GM19438 (cell line): ENCODE measurements at regions not wholly inside any gene's neighbourhood (a gene's known extent, or its start where the extent isn't known, plus 50 kb on each side); places are given as distances from the start of the nearest gene placed in this dataset.

ENCODE experiments used
- ATAC-seq: cut with Tn5 transposase; IDR thresholded peaks from one replicate; pipeline ENCODE4 v1.9.1; 2021; ENCODE audit warnings: low read depth; ENCODE audit not compliant: unreplicated experiment

- ATAC-seq = no peak
These were observed 184.5 kb upstream of the NTM start for GRCh38 chr11:131185915-131186314.

- ATAC-seq = peak; percentile 92
These were observed 183.8 kb upstream of the NTM start for GRCh38 chr11:131186629-131187101.

GRCh38 chr11:131190446-131190845 lies 180.0 kb upstream of the NTM start:
- ATAC-seq = no peak

- ATAC-seq = no peak
These were observed 178.8 kb upstream of the NTM start for GRCh38 chr11:131191606-131192005.

- no peak for ATAC-seq
These were observed 177.8 kb upstream of the NTM start for GRCh38 chr11:131192628-131193027.

GRCh38 chr11:131193031-131193501 lies 177.3 kb upstream of the NTM start:
- no peak for ATAC-seq

- ATAC-seq = no peak
These were observed 175.7 kb upstream of the NTM start for GRCh38 chr11:131194726-131195125.

GRCh38 chr11:131195661-131196517 lies 174.5 kb upstream of the NTM start:
- no peak for ATAC-seq

GRCh38 chr11:131198161-131199014 lies 172.0 kb upstream of the NTM start:
- ATAC-seq = no peak

- no peak for ATAC-seq
These were observed 171.5 kb upstream of the NTM start for GRCh38 chr11:131199015-131199280.

GRCh38 chr11:131201674-131202073 lies 168.7 kb upstream of the NTM start:
- no peak for ATAC-seq

- no peak for ATAC-seq
These were observed 167.4 kb upstream of the NTM start for GRCh38 chr11:131203040-131203439.

GRCh38 chr11:131204282-131204681 lies 166.1 kb upstream of the NTM start:
- ATAC-seq = no peak

GRCh38 chr11:131204765-131205380 lies 165.5 kb upstream of the NTM start:
- ATAC-seq = no peak

GRCh38 chr11:131206671-131207070 lies 163.7 kb upstream of the NTM start:
- no peak for ATAC-seq

- no peak for ATAC-seq
These were observed 162.5 kb upstream of the NTM start for GRCh38 chr11:131207901-131208300.

GRCh38 chr11:131217313-131218310 lies 152.8 kb upstream of the NTM start:
- ATAC-seq = no peak

GRCh38 chr11:131218542-131218941 lies 151.9 kb upstream of the NTM start:
- no peak for ATAC-seq

- no peak for ATAC-seq
These were observed 150.8 kb upstream of the NTM start for GRCh38 chr11:131219646-131220045.
